CD4-positive, alpha-beta T cell (primary cell): ENCODE measurements at regions not wholly inside any gene's neighbourhood (a gene's known extent, or its start where the extent isn't known, plus 50 kb on each side); places are given as distances from the start of the nearest gene placed in this dataset.

Experiments used
- ATAC-seq: fragments of 200-7000 bp; cut with Tn5 transposase; one replicate; pipeline ENCODE4 v1.10.0; 2022; ENCODE audit warnings: mild to moderate bottlenecking; ENCODE audit not compliant: poor library complexity
- CTCF ChIA-PET: fragments of 350-600 bp; sonication (Branson Sonifier 250); formaldehyde crosslinking; loops from one replicate; lab custom pipeline; 2021; ENCODE audit warnings: antibody characterized with exemption, inconsistent platforms; lab: Charles Lee
- POLR2A ChIA-PET: fragments of 350-600 bp; sonication (Branson Sonifier 250); formaldehyde crosslinking; loops from one replicate; lab custom pipeline; 2021; ENCODE audit warnings: antibody characterized with exemption, inconsistent platforms; lab: Charles Lee
- DNase-seq, 14 experiments: peaks; one replicate each; pipeline ENCODE4 v3.0.0-alpha.2; 2013 to 2020; ENCODE audit warnings: mixed read lengths in 2 of 14
- H3K27ac ChIP-seq, 2 donors: one replicate each; pipeline versions ENCODE4 v1.5.1 to v1.7.0; 2013; ENCODE audit warnings: low read length in 2 of 2, low read depth in 1 of 2, mild to moderate bottlenecking in 1 of 2
- H3K27me3 ChIP-seq, 2 experiments: 1 replicate in 1 of 2; 2 replicates in 1 of 2; pipeline versions ENCODE4 v1.6.1 to v1.7.0; 2013; ENCODE audit warnings: low read length in 2 of 2, control low read depth in 1 of 2, mild to moderate bottlenecking in 1 of 2, moderate library complexity in 1 of 2; ENCODE audit not compliant: insufficient read depth in 2 of 2, control insufficient read depth in 1 of 2
- H3K36me3 ChIP-seq: one replicate; pipeline ENCODE4 v1.6.1; 2013; ENCODE audit warnings: low read length, control low read depth; ENCODE audit not compliant: insufficient read depth
- H3K4me1 ChIP-seq: one replicate; pipeline ENCODE4 v1.6.1; 2013; ENCODE audit warnings: low read length, control low read depth; ENCODE audit not compliant: insufficient read depth
- H3K4me3 ChIP-seq: one replicate; pipeline ENCODE4 v1.5.1; 2013; ENCODE audit warnings: mild to moderate bottlenecking, low read length, moderate library complexity
- H3K9me3 ChIP-seq, 2 experiments: 1 replicate in 1 of 2; 2 replicates in 1 of 2; pipeline versions ENCODE4 v1.6.1 to v1.7.0; 2013; ENCODE audit warnings: low read length in 2 of 2, mild to moderate bottlenecking in 2 of 2, control low read depth in 1 of 2, moderate library complexity in 1 of 2; ENCODE audit not compliant: control insufficient read depth in 1 of 2, insufficient read depth in 1 of 2
- H3K27ac Mint-ChIP-seq: one replicate; pipeline ENCODE4 v1.8.0; 2020; ENCODE audit warnings: mixed read lengths
- H3K27me3 Mint-ChIP-seq: one replicate; pipeline ENCODE4 v1.8.0; 2021; ENCODE audit warnings: mixed read lengths
- H3K36me3 Mint-ChIP-seq: one replicate; pipeline ENCODE4 v1.8.0; 2021; ENCODE audit warnings: low read depth, mixed read lengths
- H3K4me1 Mint-ChIP-seq: one replicate; pipeline ENCODE4 v1.8.0; 2021; ENCODE audit warnings: low read depth, mixed read lengths
- H3K4me3 Mint-ChIP-seq: one replicate; pipeline ENCODE4 v1.8.0; 2020; ENCODE audit warnings: mild to moderate bottlenecking, mixed read lengths
- H3K9me3 Mint-ChIP-seq: one replicate; pipeline ENCODE4 v1.8.0; 2020; ENCODE audit warnings: mixed read lengths
- intact Hi-C, 2 experiments: fragments of 100-400 bp; cut with DNase I in 1 of 2; cut with micrococcal nuclease in 1 of 2; formaldehyde crosslinking; loops; one replicate each; pipeline versions ENCODE4 v1.15.1 to v1.9.0; 2023 to 2025; cut with DNase I, micrococcal nuclease
- TF ChIP-seq, protein P1 (sequence below): fragments of 200-600 bp; IDR thresholded peaks from one replicate; pipeline ENCODE4 v1.8.0; 2022; ENCODE audit warnings: antibody characterized with exemption, mild to moderate bottlenecking

DNA sequence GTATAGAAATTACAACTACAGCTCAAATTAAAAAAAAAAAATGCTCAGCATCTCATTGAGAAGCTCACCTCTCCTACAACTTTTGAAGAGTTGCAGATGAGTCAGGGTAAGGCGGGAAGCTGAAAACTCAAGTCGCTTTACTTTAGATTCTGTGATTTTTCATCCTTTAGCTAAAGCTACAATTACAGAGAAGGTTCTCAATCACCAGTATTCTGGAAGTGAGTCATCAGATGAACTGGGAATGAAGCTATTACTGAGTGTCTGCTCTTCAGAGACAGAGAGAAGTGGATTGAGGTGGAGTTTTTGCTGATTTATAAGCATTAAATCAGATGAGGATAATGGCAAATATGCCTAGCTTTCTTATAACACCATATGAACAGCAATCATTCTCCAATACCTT lies 91.9 kb downstream of the TFAP2A start:
- peaks cover 0 to 7% of the 10 kb centered on the region in 2 experiments for H3K9me3 ChIP-seq
- POLR2A ChIA-PET: no interaction called here
- no peaks in the 10 kb centered on the region for H3K4me1 ChIP-seq
- H3K27me3 ChIP-seq: no peaks in the 10 kb centered on the region
- Mint-ChIP-seq H3K27me3 (peaks cover under 1% of the 10 kb centered on the region), H3K4me3 (no peak overlapping the region), H3K4me1 (no peaks in the 10 kb centered on the region), H3K9me3 (no peaks in the 10 kb centered on the region), H3K36me3 (no peaks in the 10 kb centered on the region), H3K27ac (no peak overlapping the region)
- intact Hi-C loops: no loop called here
- H3K36me3 ChIP-seq: no peaks in the 10 kb centered on the region
- TF ChIP-seq, protein P1, sequence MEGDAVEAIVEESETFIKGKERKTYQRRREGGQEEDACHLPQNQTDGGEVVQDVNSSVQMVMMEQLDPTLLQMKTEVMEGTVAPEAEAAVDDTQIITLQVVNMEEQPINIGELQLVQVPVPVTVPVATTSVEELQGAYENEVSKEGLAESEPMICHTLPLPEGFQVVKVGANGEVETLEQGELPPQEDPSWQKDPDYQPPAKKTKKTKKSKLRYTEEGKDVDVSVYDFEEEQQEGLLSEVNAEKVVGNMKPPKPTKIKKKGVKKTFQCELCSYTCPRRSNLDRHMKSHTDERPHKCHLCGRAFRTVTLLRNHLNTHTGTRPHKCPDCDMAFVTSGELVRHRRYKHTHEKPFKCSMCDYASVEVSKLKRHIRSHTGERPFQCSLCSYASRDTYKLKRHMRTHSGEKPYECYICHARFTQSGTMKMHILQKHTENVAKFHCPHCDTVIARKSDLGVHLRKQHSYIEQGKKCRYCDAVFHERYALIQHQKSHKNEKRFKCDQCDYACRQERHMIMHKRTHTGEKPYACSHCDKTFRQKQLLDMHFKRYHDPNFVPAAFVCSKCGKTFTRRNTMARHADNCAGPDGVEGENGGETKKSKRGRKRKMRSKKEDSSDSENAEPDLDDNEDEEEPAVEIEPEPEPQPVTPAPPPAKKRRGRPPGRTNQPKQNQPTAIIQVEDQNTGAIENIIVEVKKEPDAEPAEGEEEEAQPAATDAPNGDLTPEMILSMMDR: no peak
- no peak for ATAC-seq
- CTCF ChIA-PET: no interaction called here
- no peak overlapping the region for H3K27ac ChIP-seq
- H3K4me3 ChIP-seq: no peak overlapping the region
- DNase-seq: no peak

DNA sequence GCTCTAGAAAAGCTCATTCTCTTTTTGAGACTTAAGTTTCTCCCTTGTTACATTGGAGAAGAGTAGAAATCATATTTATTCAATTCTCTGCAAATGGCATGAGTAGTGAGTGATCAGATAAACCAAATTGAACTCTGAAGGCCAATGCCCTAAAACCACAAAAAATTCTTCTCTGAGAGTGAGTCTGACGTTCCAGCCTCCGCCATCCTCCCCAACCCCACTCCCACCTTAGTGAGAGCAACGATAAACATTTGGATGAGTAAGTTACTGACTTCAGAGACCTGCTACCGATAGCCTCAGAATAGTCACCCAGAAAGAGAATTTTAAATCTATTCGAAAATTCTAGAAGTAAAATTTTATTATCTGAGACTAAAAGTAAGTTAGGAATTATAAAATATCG lies 94.6 kb downstream of the TFAP2A start:
- no peaks in the 10 kb centered on the region for H3K36me3 Mint-ChIP-seq
- H3K27me3 Mint-ChIP-seq: peaks cover 11% of the 10 kb centered on the region
- no peaks in the 10 kb centered on the region for H3K4me1 ChIP-seq
- no peak overlapping the region for H3K27ac Mint-ChIP-seq
- H3K4me3 ChIP-seq: no peak overlapping the region
- ChIA-PET POLR2A (no interaction called here), CTCF (no interaction called here)
- TF ChIP-seq, protein P1: no peak
- H3K9me3 ChIP-seq: peaks cover 0 to 10% of the 10 kb centered on the region in 2 experiments
- no peaks in the 10 kb centered on the region for H3K9me3 Mint-ChIP-seq
- ATAC-seq (no peak), DNase-seq (no peak)
- intact Hi-C loops: no loop called here
- no peak overlapping the region for H3K27ac ChIP-seq
- no peaks in the 10 kb centered on the region for H3K27me3 ChIP-seq
- no peaks in the 10 kb centered on the region for H3K4me1 Mint-ChIP-seq
- no peaks in the 10 kb centered on the region for H3K36me3 ChIP-seq
- H3K4me3 Mint-ChIP-seq: no peak overlapping the region

DNA sequence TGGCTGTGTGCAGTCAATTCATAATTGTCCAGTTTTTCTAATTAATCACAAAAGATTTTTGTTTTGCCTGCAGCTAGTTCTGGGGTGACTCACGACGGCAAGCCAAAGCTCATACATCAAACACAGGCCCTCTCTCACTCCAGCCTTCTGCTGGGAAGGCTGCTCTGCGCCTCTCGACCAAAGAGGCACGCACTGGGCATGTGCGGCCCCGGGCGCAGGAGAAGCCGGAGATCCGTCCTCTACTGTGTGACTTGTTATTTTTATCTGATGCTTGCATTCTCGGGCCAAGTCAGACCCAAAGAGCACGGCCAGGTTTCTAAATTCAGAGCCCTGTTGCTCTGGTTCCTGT lies 98.5 kb downstream of the TFAP2A start:
- ATAC-seq (no peak), DNase-seq (no peak)
- no peaks in the 10 kb centered on the region for H3K27me3 ChIP-seq
- Mint-ChIP-seq H3K27me3 (peaks cover 11% of the 10 kb centered on the region), H3K4me3 (no peak overlapping the region), H3K4me1 (no peaks in the 10 kb centered on the region), H3K36me3 (no peaks in the 10 kb centered on the region), H3K27ac (no peak overlapping the region), H3K9me3 (no peaks in the 10 kb centered on the region)
- H3K36me3 ChIP-seq: no peaks in the 10 kb centered on the region
- intact Hi-C loops: no loop called here
- H3K27ac ChIP-seq: no peak overlapping the region
- no peaks in the 10 kb centered on the region for H3K4me1 ChIP-seq
- no peak overlapping the region for H3K4me3 ChIP-seq
- TF ChIP-seq, protein P1: no peak
- ChIA-PET CTCF (no interaction called here), POLR2A (no interaction called here)
- H3K9me3 ChIP-seq: peaks cover 0 to 10% of the 10 kb centered on the region in 2 experiments
